ENCODE measurements at regions not wholly inside any gene's neighbourhood (a gene's known extent, or its start where the extent isn't known, plus 50 kb on each side); places are given as distances from the start of the nearest gene placed in this dataset.

GRCh38 chr11:129598378-129598777 is 217.3 kb upstream of the TMEM45B start:
- H2AK5ac ChIP-seq (ENCODE audit: low read depth, low read length) = no peak overlapping the region

GRCh38 chr11:129605815-129606214 is 209.8 kb upstream of the TMEM45B start:
- Histone ChIP-seq H2BK12ac (ENCODE audit: low read length) (no peak overlapping the region), H3K27ac (replicated peaks; ENCODE audit: low read length) (no peak overlapping the region), H3K36me3 (replicated peaks in 1 of 2; ENCODE audit: control insufficient read depth in 2 of 2, insufficient read depth in 2 of 2, low read length in 2 of 2) (no peaks in the 10 kb centered on the region), H3K9ac (ENCODE audit: low read depth, low read length, poor library complexity) (no peak overlapping the region), H3K4me1 (ENCODE audit: control insufficient read depth in 2 of 2, insufficient read depth in 1 of 2, low read depth in 1 of 2, low read length in 2 of 2) (no peaks in the 10 kb centered on the region), H3K23ac (ENCODE audit: low read depth, low read length, poor library complexity) (no peak overlapping the region), H2BK5ac (ENCODE audit: low read length) (no peak overlapping the region), H3K4ac (ENCODE audit: low read length) (no peak overlapping the region), H2BK120ac (ENCODE audit: low read depth, low read length) (no peak overlapping the region), H4K8ac (ENCODE audit: low read depth, low read length) (no peak overlapping the region), H3K4me3 (ENCODE audit: low read length in 2 of 2) (no peak overlapping the region), H3K18ac (ENCODE audit: low read length) (no peak overlapping the region), H2AFZ (ENCODE audit: low read length) (no peak overlapping the region), H3K79me1 (ENCODE audit: low read depth, low read length) (no peaks in the 10 kb centered on the region), H3K14ac (ENCODE audit: low read length) (no peak overlapping the region), H3K9me3 (replicated peaks in 1 of 2; ENCODE audit: control insufficient read depth in 2 of 2, insufficient read depth in 1 of 2, low read depth in 1 of 2, low read length in 2 of 2) (no peaks in the 10 kb centered on the region), H3K4me2 (ENCODE audit: insufficient read depth, low read length, poor library complexity, severe bottlenecking) (no peak overlapping the region), H4K91ac (ENCODE audit: low read depth, low read length, poor library complexity) (no peak overlapping the region), H3K27me3 (ENCODE audit: control insufficient read depth in 3 of 3, insufficient read depth in 3 of 3, low read depth in 1 of 3, low read length in 3 of 3) (no peaks in the 10 kb centered on the region), H2AK5ac (ENCODE audit: low read depth, low read length) (no peak overlapping the region), H2BK15ac (ENCODE audit: low read length) (no peak overlapping the region)
- DNase-seq (ENCODE audit: low spot score) = no peak

More at GRCh38 chr11:129598378-129598777, 217.3 kb upstream of the TMEM45B start:
- H2AFZ ChIP-seq (ENCODE audit: low read length) = no peak overlapping the region
- no peaks in the 10 kb centered on the region for H3K36me3 ChIP-seq (replicated peaks in 1 of 2; ENCODE audit: control insufficient read depth in 2 of 2, insufficient read depth in 2 of 2, low read length in 2 of 2)
- WGBS, 2 donors (ENCODE audit: extremely low coverage in 2 of 2, insufficient read length in 2 of 2, insufficient replicate concordance in 1 of 2) = no CpG with 5 or more reads among the region's 3 CpGs
- H3K27me3 ChIP-seq (ENCODE audit: control insufficient read depth in 3 of 3, insufficient read depth in 3 of 3, low read depth in 1 of 3, low read length in 3 of 3) = no peaks in the 10 kb centered on the region
- no peak overlapping the region for H4K8ac ChIP-seq (ENCODE audit: low read depth, low read length)
- H3K18ac ChIP-seq (ENCODE audit: low read length) = peak overlapping the region; percentile 33
- no peaks in the 10 kb centered on the region for H3K79me1 ChIP-seq (ENCODE audit: low read depth, low read length)
- no peak overlapping the region for H3K9ac ChIP-seq (ENCODE audit: low read depth, low read length, poor library complexity)
- H3K27ac ChIP-seq (replicated peaks; ENCODE audit: low read length) = no peak overlapping the region
- no peak overlapping the region for H2BK120ac ChIP-seq (ENCODE audit: low read depth, low read length)
- H4K91ac ChIP-seq (ENCODE audit: low read depth, low read length, poor library complexity) = no peak overlapping the region
- H2BK15ac ChIP-seq (ENCODE audit: low read length) = no peak overlapping the region
- no peaks in the 10 kb centered on the region for H3K9me3 ChIP-seq (replicated peaks in 1 of 2; ENCODE audit: control insufficient read depth in 2 of 2, insufficient read depth in 1 of 2, low read depth in 1 of 2, low read length in 2 of 2)
- H2BK12ac ChIP-seq (ENCODE audit: low read length) = peak overlapping the region; percentile 4
- no peak overlapping the region for H2BK5ac ChIP-seq (ENCODE audit: low read length)
- no peak for DNase-seq (ENCODE audit: low spot score)
- H3K14ac ChIP-seq (ENCODE audit: low read length) = peak overlapping the region; percentile 72
- peaks cover 0 to 2% of the 10 kb centered on the region in 2 donors for H3K4me1 ChIP-seq (ENCODE audit: control insufficient read depth in 2 of 2, insufficient read depth in 1 of 2, low read depth in 1 of 2, low read length in 2 of 2)
- H3K4me2 ChIP-seq (ENCODE audit: insufficient read depth, low read length, poor library complexity, severe bottlenecking) = no peak overlapping the region
- H3K4ac ChIP-seq (ENCODE audit: low read length) = no peak overlapping the region
- no peak overlapping the region for H3K23ac ChIP-seq (ENCODE audit: low read depth, low read length, poor library complexity)
- H3K4me3 ChIP-seq (ENCODE audit: low read length in 2 of 2) = no peak overlapping the region

GRCh38 chr11:129608711-129609110 is 206.9 kb upstream of the TMEM45B start:
- H3K27ac ChIP-seq (replicated peaks; ENCODE audit: low read length) = no peak overlapping the region
- H3K4ac ChIP-seq (ENCODE audit: low read length) = no peak overlapping the region
- no peak overlapping the region for H4K8ac ChIP-seq (ENCODE audit: low read depth, low read length)
- no peak overlapping the region for H2BK12ac ChIP-seq (ENCODE audit: low read length)
- H3K23ac ChIP-seq (ENCODE audit: low read depth, low read length, poor library complexity) = no peak overlapping the region
- no peak overlapping the region for H3K18ac ChIP-seq (ENCODE audit: low read length)
- no peak overlapping the region for H3K9ac ChIP-seq (ENCODE audit: low read depth, low read length, poor library complexity)
- no peak for DNase-seq (ENCODE audit: low spot score)
- H2BK5ac ChIP-seq (ENCODE audit: low read length) = no peak overlapping the region
- no peaks in the 10 kb centered on the region for H3K9me3 ChIP-seq (replicated peaks in 1 of 2; ENCODE audit: control insufficient read depth in 2 of 2, insufficient read depth in 1 of 2, low read depth in 1 of 2, low read length in 2 of 2)
- H3K14ac ChIP-seq (ENCODE audit: low read length) = no peak overlapping the region
- H2AK5ac ChIP-seq (ENCODE audit: low read depth, low read length) = no peak overlapping the region
- H3K36me3 ChIP-seq (replicated peaks in 1 of 2; ENCODE audit: control insufficient read depth in 2 of 2, insufficient read depth in 2 of 2, low read length in 2 of 2) = no peaks in the 10 kb centered on the region
- no peak overlapping the region for H3K4me2 ChIP-seq (ENCODE audit: insufficient read depth, low read length, poor library complexity, severe bottlenecking)
- WGBS, 2 donors (ENCODE audit: extremely low coverage in 2 of 2, insufficient read length in 2 of 2, insufficient replicate concordance in 1 of 2) = no CpG with 5 or more reads among the region's 6 CpGs
- peaks cover 0 to 8% of the 10 kb centered on the region in 2 donors for H3K4me1 ChIP-seq (ENCODE audit: control insufficient read depth in 2 of 2, insufficient read depth in 1 of 2, low read depth in 1 of 2, low read length in 2 of 2)
- no peak overlapping the region for H2AFZ ChIP-seq (ENCODE audit: low read length)
- H2BK15ac ChIP-seq (ENCODE audit: low read length) = no peak overlapping the region
- H3K79me1 ChIP-seq (ENCODE audit: low read depth, low read length) = no peaks in the 10 kb centered on the region
- H2BK120ac ChIP-seq (ENCODE audit: low read depth, low read length) = no peak overlapping the region
- H3K4me3 ChIP-seq (ENCODE audit: low read length in 2 of 2) = no peak overlapping the region
- no peak overlapping the region for H4K91ac ChIP-seq (ENCODE audit: low read depth, low read length, poor library complexity)
- peaks cover 0 to 3% (median 0%) of the 10 kb centered on the region in 3 experiments for H3K27me3 ChIP-seq (ENCODE audit: control insufficient read depth in 3 of 3, insufficient read depth in 3 of 3, low read depth in 1 of 3, low read length in 3 of 3)

- Histone ChIP-seq H3K14ac (ENCODE audit: low read length) (no peak overlapping the region), H3K4me3 (ENCODE audit: low read length in 2 of 2) (no peak overlapping the region), H3K27me3 (ENCODE audit: control insufficient read depth in 3 of 3, insufficient read depth in 3 of 3, low read depth in 1 of 3, low read length in 3 of 3) (peaks cover 0 to 6% (median 0%) of the 10 kb centered on the region in 3 experiments), H3K4me2 (ENCODE audit: insufficient read depth, low read length, poor library complexity, severe bottlenecking) (no peak overlapping the region), H2BK12ac (ENCODE audit: low read length) (peak overlapping the region; percentile 17), H3K4me1 (ENCODE audit: control insufficient read depth in 2 of 2, insufficient read depth in 1 of 2, low read depth in 1 of 2, low read length in 2 of 2) (peaks cover 0 to 8% of the 10 kb centered on the region in 2 donors), H3K9me3 (replicated peaks in 1 of 2; ENCODE audit: control insufficient read depth in 2 of 2, insufficient read depth in 1 of 2, low read depth in 1 of 2, low read length in 2 of 2) (no peaks in the 10 kb centered on the region), H2BK120ac (ENCODE audit: low read depth, low read length) (no peak overlapping the region), H3K27ac (replicated peaks; ENCODE audit: low read length) (no peak overlapping the region), H3K36me3 (replicated peaks in 1 of 2; ENCODE audit: control insufficient read depth in 2 of 2, insufficient read depth in 2 of 2, low read length in 2 of 2) (no peaks in the 10 kb centered on the region), H2BK15ac (ENCODE audit: low read length) (no peak overlapping the region), H3K23ac (ENCODE audit: low read depth, low read length, poor library complexity) (no peak overlapping the region), H3K9ac (ENCODE audit: low read depth, low read length, poor library complexity) (no peak overlapping the region), H2AFZ (ENCODE audit: low read length) (no peak overlapping the region), H4K91ac (ENCODE audit: low read depth, low read length, poor library complexity) (no peak overlapping the region), H2AK5ac (ENCODE audit: low read depth, low read length) (no peak overlapping the region), H3K18ac (ENCODE audit: low read length) (peak overlapping the region; percentile 45), H2BK5ac (ENCODE audit: low read length) (no peak overlapping the region), H3K79me1 (ENCODE audit: low read depth, low read length) (no peaks in the 10 kb centered on the region), H4K8ac (ENCODE audit: low read depth, low read length) (no peak overlapping the region), H3K4ac (ENCODE audit: low read length) (no peak overlapping the region)
- WGBS, 2 donors (ENCODE audit: extremely low coverage in 2 of 2, insufficient read length in 2 of 2, insufficient replicate concordance in 1 of 2) = no CpG with 5 or more reads among the region's 7 CpGs
- no peak for DNase-seq (ENCODE audit: low spot score)
These were observed 205.5 kb upstream of the TMEM45B start for GRCh38 chr11:129610125-129610524.
